Large intestine (tissue), 3 donors: ENCODE measurements at regions not wholly inside any gene's neighbourhood (a gene's known extent, or its start where the extent isn't known, plus 50 kb on each side); places are given as distances from the start of the nearest gene placed in this dataset.
"Not testable (repeated sequence)": the region's sequence is repeated elsewhere in the genome, so short reads cannot be mapped to it uniquely, and the experiment has no call there.

Source experiments
- DNase-seq, 2 donors: peaks; one replicate each; pipeline versions ENCODE4 v3.0.0 to v3.0.0-alpha.2; 2013
- H3K27ac ChIP-seq: one replicate; pipeline ENCODE4 v1.5.1; 2013; ENCODE audit warnings: low read length
- H3K27me3 ChIP-seq: 2 replicates; pipeline ENCODE4 v1.6.1; 2013; ENCODE audit warnings: low read length; ENCODE audit not compliant: control insufficient read depth, insufficient read depth
- H3K36me3 ChIP-seq: 2 replicates; pipeline ENCODE4 v1.6.1; 2013; ENCODE audit warnings: low read length; ENCODE audit not compliant: control insufficient read depth, insufficient read depth
- H3K4me1 ChIP-seq: one replicate; pipeline ENCODE4 v1.6.1; 2013; ENCODE audit warnings: low read length; ENCODE audit not compliant: control insufficient read depth, insufficient read depth
- H3K4me3 ChIP-seq: one replicate; pipeline ENCODE4 v1.5.1; 2013; ENCODE audit warnings: low read length
- H3K9me3 ChIP-seq: one replicate; pipeline ENCODE4 v1.6.1; 2013; ENCODE audit warnings: mild to moderate bottlenecking, low read depth, low read length, moderate library complexity; ENCODE audit not compliant: control insufficient read depth
- WGBS: methylation state at CpG from one replicate; pipeline ENCODE4 v1.1.5; 2013; ENCODE audit warnings: low lambda C conversion rate; ENCODE audit not compliant: insufficient coverage; 5-methylcytosine and 5-hydroxymethylcytosine counted together

GRCh38 chr4:49270435-49270834 lies 284.4 kb downstream of the CWH43 start:
- H3K9me3 ChIP-seq, DNase-seq, H3K4me1 ChIP-seq, H3K27me3 ChIP-seq, H3K4me3 ChIP-seq, H3K36me3 ChIP-seq, H3K27ac ChIP-seq: not testable (repeated sequence)
- WGBS: no CpG with 5 or more reads among the region's 28 CpGs

- H3K36me3 ChIP-seq, H3K4me1 ChIP-seq, H3K27ac ChIP-seq, H3K9me3 ChIP-seq, H3K4me3 ChIP-seq, DNase-seq, H3K27me3 ChIP-seq: not testable (repeated sequence)
- WGBS: no CpG with 5 or more reads among the region's 21 CpGs
These were observed 284.8 kb downstream of the CWH43 start for GRCh38 chr4:49270912-49271311.

GRCh38 chr4:49285905-49286304 lies 299.8 kb downstream of the CWH43 start:
- H3K4me3 ChIP-seq, H3K9me3 ChIP-seq: not testable (repeated sequence)
- no CpG with 5 or more reads among the region's 9 CpGs for WGBS

DNA sequence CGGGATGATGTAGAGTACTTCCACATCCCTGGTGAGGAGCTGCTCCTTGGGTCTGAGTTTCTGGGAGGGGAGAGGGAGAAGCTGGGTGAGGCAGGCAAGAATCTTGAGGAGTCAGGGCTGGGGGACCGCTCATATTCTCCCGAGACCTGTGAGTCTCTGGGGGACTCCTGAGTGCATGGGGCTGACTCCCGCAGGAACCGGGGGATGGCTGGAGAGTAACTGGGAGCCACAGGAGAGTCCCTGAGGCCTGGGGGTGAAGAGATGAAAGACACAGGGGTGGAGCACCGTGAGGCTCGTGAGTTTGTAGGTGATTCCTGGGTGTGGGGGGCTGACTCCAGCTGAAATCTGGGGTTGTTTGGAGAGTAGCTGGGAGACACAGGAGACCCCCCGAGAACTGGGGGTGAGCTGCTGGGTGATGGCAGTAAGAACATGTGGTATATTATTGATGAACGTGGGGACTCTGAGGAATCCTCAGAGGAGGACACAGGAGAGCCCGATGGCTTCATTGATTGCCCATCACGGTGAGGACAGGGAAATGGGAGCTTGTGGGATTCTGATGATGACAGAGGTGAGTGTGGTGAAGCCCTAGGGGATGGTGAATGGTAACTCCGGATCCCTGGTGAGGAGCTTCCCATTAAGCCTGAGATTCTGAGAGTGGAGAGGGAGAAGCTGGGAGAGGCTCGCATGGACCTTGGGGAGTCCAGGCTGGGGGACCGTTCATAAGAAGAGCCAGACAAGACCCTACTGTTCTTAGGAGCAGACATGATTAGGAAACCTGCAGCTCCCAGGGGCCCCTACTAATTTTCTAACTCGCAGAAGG lies 301.1 kb downstream of the CWH43 start:
- not testable (repeated sequence) for H3K4me3 ChIP-seq, H3K36me3 ChIP-seq, H3K4me1 ChIP-seq, H3K27me3 ChIP-seq, DNase-seq, H3K27ac ChIP-seq, H3K9me3 ChIP-seq
- no CpG with 5 or more reads among the region's 15 CpGs for whole genome bisulfite sequencing

More at GRCh38 chr4:49285905-49286304, 299.8 kb downstream of the CWH43 start:
- not testable (repeated sequence) for H3K36me3 ChIP-seq, H3K27ac ChIP-seq, DNase-seq, H3K27me3 ChIP-seq, H3K4me1 ChIP-seq

DNA sequence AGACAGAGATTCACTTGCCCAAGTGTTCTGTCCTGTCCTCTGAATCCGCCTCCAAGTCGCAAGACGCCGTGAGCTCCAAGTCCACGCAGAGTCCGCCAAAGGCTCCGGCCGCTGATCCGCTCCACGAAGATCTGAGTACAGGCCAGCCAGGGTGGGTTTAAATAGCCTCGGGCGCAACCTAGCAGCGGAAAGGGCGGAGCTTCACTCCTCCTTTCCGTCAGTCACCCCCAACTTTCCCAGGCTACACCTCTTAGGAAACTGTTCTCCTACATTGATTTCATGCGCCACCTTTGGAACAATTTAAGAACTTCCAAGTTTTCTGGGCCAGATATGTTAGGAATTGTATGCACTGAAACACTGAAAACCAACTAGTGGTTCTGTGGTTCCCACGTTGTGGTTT lies 301.8 kb downstream of the CWH43 start:
- not testable (repeated sequence) for H3K4me1 ChIP-seq, H3K4me3 ChIP-seq, H3K9me3 ChIP-seq, H3K27me3 ChIP-seq, DNase-seq, H3K36me3 ChIP-seq, H3K27ac ChIP-seq
- no CpG with 5 or more reads among the region's 17 CpGs for WGBS

DNA sequence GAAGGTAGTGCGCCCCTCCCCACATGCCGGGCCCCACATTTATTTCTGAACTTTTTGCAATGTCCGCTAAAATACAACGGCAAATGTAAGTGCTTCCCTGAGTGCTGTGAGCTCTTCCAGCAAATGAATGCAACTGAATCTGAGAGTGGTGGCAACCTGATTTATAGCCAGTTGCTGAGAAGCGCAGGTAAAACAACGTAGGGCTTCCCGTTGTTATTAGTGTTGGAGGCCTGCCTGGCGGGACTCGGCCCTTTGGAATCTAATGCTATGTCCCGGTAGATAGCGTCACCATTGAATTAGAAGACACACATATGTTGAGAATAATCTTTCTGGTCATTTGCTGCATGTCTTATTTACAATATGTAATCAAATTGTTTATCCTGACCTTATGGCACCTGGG lies 302.7 kb downstream of the CWH43 start:
- H3K9me3 ChIP-seq, H3K4me1 ChIP-seq, H3K27ac ChIP-seq, DNase-seq, H3K36me3 ChIP-seq, H3K27me3 ChIP-seq, H3K4me3 ChIP-seq: not testable (repeated sequence)
- no CpG with 5 or more reads among the region's 11 CpGs for WGBS

DNA sequence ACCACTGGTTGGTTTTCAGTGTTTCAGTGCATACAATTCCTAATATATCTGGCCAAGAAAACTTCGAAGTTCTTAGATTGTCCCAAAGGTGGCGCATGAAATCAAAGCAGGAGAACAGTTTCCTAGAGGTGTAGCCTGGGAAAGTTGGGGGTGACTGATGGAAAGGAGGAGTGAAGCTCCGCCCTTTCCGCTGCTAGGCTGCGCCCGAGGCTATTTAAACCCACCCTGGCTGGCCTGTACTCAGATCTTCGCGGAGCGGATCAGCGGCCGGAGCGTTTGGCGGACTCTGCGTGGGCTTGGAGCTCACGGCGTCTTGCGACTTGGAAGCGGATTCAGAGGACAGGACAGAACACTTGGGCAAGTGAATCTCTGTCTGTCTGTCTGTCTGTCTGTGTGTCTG lies 328.7 kb downstream of the CWH43 start:
- not testable (repeated sequence) for H3K4me1 ChIP-seq, H3K36me3 ChIP-seq, H3K9me3 ChIP-seq, H3K4me3 ChIP-seq, DNase-seq, H3K27me3 ChIP-seq, H3K27ac ChIP-seq
- no CpG with 5 or more reads among the region's 18 CpGs for WGBS

DNA sequence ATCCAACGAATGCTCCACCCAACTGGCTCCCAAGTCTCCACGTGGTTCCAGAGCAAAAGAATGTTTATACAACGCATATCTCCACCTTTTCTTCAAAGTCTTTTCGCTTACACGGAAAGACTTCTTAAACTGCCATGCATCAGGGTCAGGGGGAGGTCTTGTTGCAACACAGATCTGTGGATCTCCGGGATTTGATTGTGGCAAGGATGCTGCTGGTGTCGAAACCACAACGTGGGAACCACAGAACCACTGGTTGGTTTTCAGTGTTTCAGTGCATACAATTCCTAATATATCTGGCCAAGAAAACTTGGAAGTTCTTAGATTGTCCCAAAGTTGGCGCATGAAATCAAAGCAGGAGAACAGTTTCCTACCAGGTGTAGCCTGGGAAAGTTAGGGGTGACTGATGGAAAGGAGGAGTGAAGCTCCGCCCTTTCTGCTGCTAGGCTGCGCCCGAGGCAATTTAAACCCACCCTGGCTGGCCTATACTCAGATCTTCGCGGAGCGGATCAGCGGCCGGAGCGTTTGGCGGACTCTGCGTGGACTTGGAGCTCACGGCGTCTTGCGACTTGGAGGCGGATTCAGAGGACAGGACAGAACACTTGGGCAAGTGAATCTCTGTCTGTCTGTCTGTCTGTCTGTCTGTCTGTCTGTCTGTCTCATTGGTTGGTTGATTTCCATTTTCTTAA lies 334.8 kb downstream of the CWH43 start:
- H3K36me3 ChIP-seq, H3K27me3 ChIP-seq, H3K27ac ChIP-seq, H3K4me3 ChIP-seq, H3K9me3 ChIP-seq, DNase-seq, H3K4me1 ChIP-seq: not testable (repeated sequence)
- no CpG with 5 or more reads among the region's 24 CpGs for WGBS

DNA sequence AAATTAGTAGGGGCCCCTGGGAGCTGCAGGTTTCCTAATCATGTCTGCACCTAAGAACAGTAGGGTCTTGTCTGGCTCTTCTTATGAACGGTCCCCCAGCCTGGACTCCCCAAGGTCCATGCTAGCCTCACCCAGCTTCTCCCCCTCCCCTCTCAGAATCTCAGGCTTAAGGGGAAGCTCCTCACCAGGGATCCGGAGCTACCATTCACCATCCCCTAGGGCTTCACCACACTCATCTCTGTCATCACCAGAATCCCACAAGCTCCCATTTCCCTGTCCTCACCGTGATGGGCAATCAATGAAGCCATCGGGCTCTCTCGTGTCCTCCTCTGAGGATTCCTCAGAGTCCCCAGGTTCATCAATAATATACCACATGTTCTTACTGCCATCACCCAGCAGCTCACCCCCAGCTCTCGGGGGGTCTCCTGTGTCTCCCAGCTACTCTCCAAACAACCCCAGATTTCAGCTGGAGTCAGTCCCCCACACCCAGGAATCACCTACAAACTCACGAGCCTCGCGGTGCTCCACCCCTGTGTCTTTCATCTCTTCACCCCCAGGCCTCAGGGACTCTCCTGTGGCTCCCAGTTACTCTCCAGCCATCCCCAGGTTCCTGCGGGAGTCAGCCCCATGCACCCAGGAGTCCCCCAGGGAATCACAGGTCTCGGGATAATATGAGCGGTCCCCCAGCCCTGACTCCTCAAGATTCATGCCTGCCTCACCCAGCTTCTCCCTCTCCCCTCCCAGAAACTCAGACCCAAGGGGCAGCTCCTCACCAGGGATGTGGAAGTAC lies 335.6 kb downstream of the CWH43 start:
- not testable (repeated sequence) for H3K4me3 ChIP-seq, H3K9me3 ChIP-seq, H3K27me3 ChIP-seq, DNase-seq, H3K36me3 ChIP-seq, H3K27ac ChIP-seq, H3K4me1 ChIP-seq
- WGBS: no CpG with 5 or more reads among the region's 12 CpGs

DNA sequence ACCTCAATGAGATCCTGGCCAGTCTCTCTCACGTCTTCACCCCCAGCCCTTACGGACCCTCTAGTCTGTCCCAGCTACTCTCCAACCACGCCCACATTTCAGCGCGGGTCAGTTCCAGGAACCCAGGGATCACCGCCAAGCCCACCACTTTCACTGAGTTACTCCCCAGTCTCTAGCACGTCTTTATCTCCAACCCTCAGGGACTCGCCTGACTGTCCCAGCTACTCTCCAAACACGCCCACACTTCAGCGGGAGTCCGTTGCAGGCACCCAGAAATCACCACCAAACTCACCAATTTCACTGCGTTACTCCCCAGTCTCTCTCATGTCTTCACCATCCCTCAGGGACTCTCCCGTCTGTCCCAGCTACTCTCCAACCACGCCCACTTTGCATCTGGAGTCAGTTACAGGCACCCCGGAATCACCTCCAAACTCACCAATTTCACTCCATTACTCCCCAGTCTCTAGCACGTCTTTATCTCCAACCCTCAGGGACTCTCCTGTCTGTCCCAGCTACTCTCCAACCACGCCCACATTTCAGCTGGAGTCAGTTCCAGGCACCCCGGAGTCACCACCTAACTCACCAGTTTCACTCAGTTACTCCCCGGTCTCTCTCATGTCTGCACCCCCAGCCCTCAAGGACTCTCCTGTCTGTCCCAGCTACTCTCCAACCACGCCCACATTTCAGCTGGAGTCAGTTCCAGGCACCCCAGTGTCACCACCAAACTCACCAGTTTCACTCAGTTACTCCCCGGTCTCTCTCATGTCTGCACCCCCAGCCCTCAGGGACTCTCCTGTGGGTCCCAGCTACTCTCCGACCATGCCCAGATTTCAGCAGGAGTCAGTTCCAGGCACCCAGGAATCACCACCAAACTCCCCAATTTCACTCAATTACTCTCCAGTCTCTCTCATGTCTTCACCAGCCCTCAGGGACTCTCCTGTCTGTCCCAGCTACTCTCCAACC lies 336.8 kb downstream of the CWH43 start:
- not testable (repeated sequence) for H3K36me3 ChIP-seq, H3K4me1 ChIP-seq, H3K4me3 ChIP-seq, H3K27ac ChIP-seq, H3K27me3 ChIP-seq, DNase-seq, H3K9me3 ChIP-seq
- WGBS: 69% methylated on average over 9 of the region's 22 CpGs
